ENCODE measurements at regions not wholly inside any gene's neighbourhood (a gene's known extent, or its start where the extent isn't known, plus 50 kb on each side); places are given as distances from the start of the nearest gene placed in this dataset.

DNA sequence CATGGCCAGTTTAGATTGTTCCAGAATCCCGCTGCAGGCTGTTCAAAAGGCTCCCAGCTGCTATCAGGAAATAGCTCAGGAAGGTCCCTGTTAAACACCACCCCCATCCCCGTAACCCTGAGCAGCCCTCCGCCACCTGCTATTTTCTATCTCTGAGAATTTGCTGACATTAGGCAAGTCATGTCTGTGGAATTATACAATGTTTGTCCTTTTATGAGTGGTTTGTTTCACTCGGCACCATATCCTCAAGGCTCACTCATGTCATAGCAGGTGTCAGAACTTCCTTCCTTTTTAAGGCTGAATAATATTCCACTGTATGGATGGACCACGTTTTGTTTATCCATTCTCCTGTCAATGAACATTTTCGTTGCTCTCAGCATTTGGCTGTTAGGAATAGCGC lies 164.3 kb upstream of the FOXF1 start:
- no peaks in the 10 kb centered on the region for H3K27me3 ChIP-seq (ENCODE audit: insufficient read depth, low read length)
- H4K20me1 ChIP-seq (ENCODE audit: insufficient read depth) = no peaks in the 10 kb centered on the region
- H2AFZ ChIP-seq (ENCODE audit: low read depth, low read length, poor library complexity, severe bottlenecking) = no peak overlapping the region
- no peaks in the 10 kb centered on the region for H3K36me3 ChIP-seq (ENCODE audit: control insufficient read depth in 1 of 2, insufficient read depth in 2 of 2, low read length in 2 of 2)
- CTCF ChIA-PET = no interaction called here
- RAD21 ChIA-PET (ENCODE audit: low non-redundant PET in 1 of 2, low total read pairs in 2 of 2, uncharacterized antibody in 2 of 2, unreplicated experiment in 2 of 2) = no interaction called here
- no peaks in the 10 kb centered on the region for H3K79me2 ChIP-seq (ENCODE audit: insufficient read depth, low read length)
- H3K4me1 ChIP-seq (ENCODE audit: control insufficient read depth in 1 of 2, insufficient read depth in 2 of 2, low read length in 2 of 2) = peaks cover 5 to 22% of the 10 kb centered on the region in 2 experiments
- no peak for DNase-seq (ENCODE audit: low read depth, low spot score)
- TF ChIP-seq SP1 (IDR thresholded peaks at IDR 0.05; ENCODE audit: low read depth) (no peak), JUND (IDR thresholded peaks at IDR 0.05) (no peak), EZH2 (IDR thresholded peaks at IDR 0.05) (no peak), CEBPB (IDR thresholded peaks at IDR 0.05; ENCODE audit: low read depth) (no peak), SRF (IDR thresholded peaks at IDR 0.05; ENCODE audit: low read depth) (no peak)
- TF ChIP-seq, protein P1, sequence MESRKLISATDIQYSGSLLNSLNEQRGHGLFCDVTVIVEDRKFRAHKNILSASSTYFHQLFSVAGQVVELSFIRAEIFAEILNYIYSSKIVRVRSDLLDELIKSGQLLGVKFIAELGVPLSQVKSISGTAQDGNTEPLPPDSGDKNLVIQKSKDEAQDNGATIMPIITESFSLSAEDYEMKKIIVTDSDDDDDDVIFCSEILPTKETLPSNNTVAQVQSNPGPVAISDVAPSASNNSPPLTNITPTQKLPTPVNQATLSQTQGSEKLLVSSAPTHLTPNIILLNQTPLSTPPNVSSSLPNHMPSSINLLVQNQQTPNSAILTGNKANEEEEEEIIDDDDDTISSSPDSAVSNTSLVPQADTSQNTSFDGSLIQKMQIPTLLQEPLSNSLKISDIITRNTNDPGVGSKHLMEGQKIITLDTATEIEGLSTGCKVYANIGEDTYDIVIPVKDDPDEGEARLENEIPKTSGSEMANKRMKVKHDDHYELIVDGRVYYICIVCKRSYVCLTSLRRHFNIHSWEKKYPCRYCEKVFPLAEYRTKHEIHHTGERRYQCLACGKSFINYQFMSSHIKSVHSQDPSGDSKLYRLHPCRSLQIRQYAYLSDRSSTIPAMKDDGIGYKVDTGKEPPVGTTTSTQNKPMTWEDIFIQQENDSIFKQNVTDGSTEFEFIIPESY (IDR thresholded peaks at IDR 0.05; ENCODE audit: extremely low read depth, insufficient replicate concordance, low read length) = no peak
- no peaks in the 10 kb centered on the region for H3K9me3 ChIP-seq (ENCODE audit: control insufficient read depth in 1 of 2, insufficient read depth in 1 of 2, low read depth in 1 of 2, low read length in 2 of 2)
- BruUV-seq (replicated peaks) = no TSS peak
- no peak overlapping the region for H3K9ac ChIP-seq (ENCODE audit: low read length)
- intact Hi-C loops (cut with micrococcal nuclease) = no loop called here
- H3K4me3 ChIP-seq (replicated peaks in 1 of 2; ENCODE audit: low read depth in 1 of 2, low read length in 2 of 2) = no peak overlapping the region
- POLR2A ChIA-PET = no interaction called here
- no peaks in the 10 kb centered on the region for H3K9me2 ChIP-seq (ENCODE audit: insufficient read depth)
- ATAC-seq = no peak
- no peak overlapping the region for H3K4me2 ChIP-seq (ENCODE audit: low read length)
- H3K27ac ChIP-seq (ENCODE audit: low read depth, low read length) = no peak overlapping the region

DNA sequence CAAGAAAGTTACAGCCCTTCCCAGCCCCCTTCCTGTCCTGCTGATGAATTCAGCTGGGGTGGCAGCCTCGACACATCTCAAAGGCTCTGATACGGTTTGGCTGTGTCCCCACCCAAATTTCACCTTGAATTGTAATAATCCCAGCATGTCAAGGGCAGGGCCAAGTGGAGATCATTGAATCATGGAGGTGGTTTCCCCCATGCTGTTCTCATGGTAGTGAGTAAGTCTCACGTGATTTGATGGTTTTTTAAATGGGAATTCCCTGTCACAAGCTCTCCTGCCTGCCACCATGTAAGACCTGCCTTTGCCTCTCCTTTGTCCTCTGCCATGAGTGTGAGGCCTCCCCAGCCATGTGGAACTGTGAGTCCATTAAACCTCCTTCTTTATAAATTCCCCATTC lies 163.2 kb upstream of the FOXF1 start:
- no TSS peak for BruUV-seq (replicated peaks)
- CTCF ChIA-PET = no interaction called here
- no peaks in the 10 kb centered on the region for H3K27me3 ChIP-seq (ENCODE audit: insufficient read depth, low read length)
- intact Hi-C loops (cut with micrococcal nuclease) = no loop called here
- no peaks in the 10 kb centered on the region for H3K36me3 ChIP-seq (ENCODE audit: control insufficient read depth in 1 of 2, insufficient read depth in 2 of 2, low read length in 2 of 2)
- H3K4me3 ChIP-seq (replicated peaks in 1 of 2; ENCODE audit: low read depth in 1 of 2, low read length in 2 of 2) = no peak overlapping the region
- H3K4me2 ChIP-seq (ENCODE audit: low read length) = no peak overlapping the region
- no peak overlapping the region for H2AFZ ChIP-seq (ENCODE audit: low read depth, low read length, poor library complexity, severe bottlenecking)
- TF ChIP-seq SP1 (IDR thresholded peaks at IDR 0.05; ENCODE audit: low read depth) = no peak
- TF ChIP-seq CBX3 (IDR thresholded peaks at IDR 0.05; ENCODE audit: low read depth) = no peak
- TF ChIP-seq, protein P2, sequence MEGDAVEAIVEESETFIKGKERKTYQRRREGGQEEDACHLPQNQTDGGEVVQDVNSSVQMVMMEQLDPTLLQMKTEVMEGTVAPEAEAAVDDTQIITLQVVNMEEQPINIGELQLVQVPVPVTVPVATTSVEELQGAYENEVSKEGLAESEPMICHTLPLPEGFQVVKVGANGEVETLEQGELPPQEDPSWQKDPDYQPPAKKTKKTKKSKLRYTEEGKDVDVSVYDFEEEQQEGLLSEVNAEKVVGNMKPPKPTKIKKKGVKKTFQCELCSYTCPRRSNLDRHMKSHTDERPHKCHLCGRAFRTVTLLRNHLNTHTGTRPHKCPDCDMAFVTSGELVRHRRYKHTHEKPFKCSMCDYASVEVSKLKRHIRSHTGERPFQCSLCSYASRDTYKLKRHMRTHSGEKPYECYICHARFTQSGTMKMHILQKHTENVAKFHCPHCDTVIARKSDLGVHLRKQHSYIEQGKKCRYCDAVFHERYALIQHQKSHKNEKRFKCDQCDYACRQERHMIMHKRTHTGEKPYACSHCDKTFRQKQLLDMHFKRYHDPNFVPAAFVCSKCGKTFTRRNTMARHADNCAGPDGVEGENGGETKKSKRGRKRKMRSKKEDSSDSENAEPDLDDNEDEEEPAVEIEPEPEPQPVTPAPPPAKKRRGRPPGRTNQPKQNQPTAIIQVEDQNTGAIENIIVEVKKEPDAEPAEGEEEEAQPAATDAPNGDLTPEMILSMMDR (IDR thresholded peaks at IDR 0.05 in 2 of 3, conservative IDR thresholded peaks at IDR 0.05 in 1 of 3; ENCODE audit: borderline replicate concordance in 1 of 3, insufficient read depth in 1 of 3, low read depth in 2 of 3, low read length in 2 of 3) = no peak
- no peak for TF ChIP-seq POLR2A (IDR thresholded peaks at IDR 0.05; ENCODE audit: borderline replicate concordance, extremely low read depth, insufficient read depth, insufficient read length)
- TF ChIP-seq CEBPB (IDR thresholded peaks at IDR 0.05; ENCODE audit: low read depth) = no peak
- no peak for TF ChIP-seq JUND (IDR thresholded peaks at IDR 0.05)
- TF ChIP-seq, protein P3, sequence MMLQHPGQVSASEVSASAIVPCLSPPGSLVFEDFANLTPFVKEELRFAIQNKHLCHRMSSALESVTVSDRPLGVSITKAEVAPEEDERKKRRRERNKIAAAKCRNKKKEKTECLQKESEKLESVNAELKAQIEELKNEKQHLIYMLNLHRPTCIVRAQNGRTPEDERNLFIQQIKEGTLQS (IDR thresholded peaks at IDR 0.05) = no peak
- no peak for TF ChIP-seq ELF1 (IDR thresholded peaks at IDR 0.05; ENCODE audit: borderline replicate concordance, low read depth)
- no peak for TF ChIP-seq TCF7L2 (IDR thresholded peaks at IDR 0.05; ENCODE audit: borderline replicate concordance, extremely low read depth, insufficient read depth, insufficient read length)
- no peak for TF ChIP-seq EZH2 (IDR thresholded peaks at IDR 0.05)
- TF ChIP-seq, protein P1 (IDR thresholded peaks at IDR 0.05; ENCODE audit: extremely low read depth, insufficient replicate concordance, low read length) = no peak
- TF ChIP-seq, protein P4, sequence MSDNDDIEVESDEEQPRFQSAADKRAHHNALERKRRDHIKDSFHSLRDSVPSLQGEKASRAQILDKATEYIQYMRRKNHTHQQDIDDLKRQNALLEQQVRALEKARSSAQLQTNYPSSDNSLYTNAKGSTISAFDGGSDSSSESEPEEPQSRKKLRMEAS (IDR thresholded peaks at IDR 0.05) = no peak
- TF ChIP-seq EGR1 (IDR thresholded peaks at IDR 0.05; ENCODE audit: low read depth) = no peak
- TF ChIP-seq SIN3A (IDR thresholded peaks at IDR 0.05; ENCODE audit: low read depth) = no peak
- no peak for TF ChIP-seq SRF (IDR thresholded peaks at IDR 0.05; ENCODE audit: low read depth)
- DNase-seq (ENCODE audit: low read depth, low spot score) (no peak), ATAC-seq (no peak)
- no peaks in the 10 kb centered on the region for H4K20me1 ChIP-seq (ENCODE audit: insufficient read depth)
- no peaks in the 10 kb centered on the region for H3K79me2 ChIP-seq (ENCODE audit: insufficient read depth, low read length)
- no peak overlapping the region for H3K27ac ChIP-seq (ENCODE audit: low read depth, low read length)
- H3K9ac ChIP-seq (ENCODE audit: low read length) = no peak overlapping the region
- H3K9me2 ChIP-seq (ENCODE audit: insufficient read depth) = no peaks in the 10 kb centered on the region
- H3K4me1 ChIP-seq (ENCODE audit: control insufficient read depth in 1 of 2, insufficient read depth in 2 of 2, low read length in 2 of 2) = peaks cover 0 to 14% of the 10 kb centered on the region in 2 experiments; a peak in 1 of 4 replicates
- RAD21 ChIA-PET (ENCODE audit: low non-redundant PET in 1 of 2, low total read pairs in 2 of 2, uncharacterized antibody in 2 of 2, unreplicated experiment in 2 of 2) = no interaction called here
- POLR2A ChIA-PET = no interaction called here
- H3K9me3 ChIP-seq (ENCODE audit: control insufficient read depth in 1 of 2, insufficient read depth in 1 of 2, low read depth in 1 of 2, low read length in 2 of 2) = no peaks in the 10 kb centered on the region
